ENCODE measurements at regions not wholly inside any gene's neighbourhood (a gene's known extent, or its start where the extent isn't known, plus 50 kb on each side); places are given as distances from the start of the nearest gene placed in this dataset.

- no peak for TF ChIP-seq CTCF (IDR thresholded peaks at IDR 0.05)
- no peak for TF ChIP-seq POLR2A (IDR thresholded peaks at IDR 0.05)
Measured at GRCh38 chr1:105373681-105374080, 1624.0 kb downstream of the AMY1C start.
